WTC11 (cell line): ENCODE measurements at regions not wholly inside any gene's neighbourhood (a gene's known extent, or its start where the extent isn't known, plus 50 kb on each side); places are given as distances from the start of the nearest gene placed in this dataset.

ENCODE experiments used
- ATAC-seq: fragments of 200-7000 bp; cut with Tn5 transposase; 2 replicates; pipeline ENCODE4 v1.10.0; 2021; ENCODE audit warnings: mild to moderate bottlenecking, moderate library complexity
- CTCF ChIA-PET: fragments of 300-600 bp; sonication (Branson Sonifier 250); formaldehyde crosslinking; loops from one replicate; lab custom pipeline; 2021; ENCODE audit warnings: antibody characterized with exemption; lab: Charles Lee
- POLR2A ChIA-PET: fragments of 350-600 bp; sonication (Branson Sonifier 250); formaldehyde crosslinking; loops from one replicate; lab custom pipeline; 2021; ENCODE audit warnings: antibody characterized with exemption; lab: Charles Lee
- DNase-seq: peaks from one replicate; pipeline ENCODE4 v3.0.0; 2021; ENCODE audit warnings: low spot score
- H3K27ac Mint-ChIP-seq: 2 replicates; pipeline ENCODE4 v1.8.0; 2021; ENCODE audit warnings: mixed read lengths
- H3K27me3 Mint-ChIP-seq: 2 replicates; pipeline ENCODE4 v1.8.0; 2021; ENCODE audit warnings: low read depth, mild to moderate bottlenecking, moderate library complexity, mixed read lengths
- H3K36me3 Mint-ChIP-seq: 2 replicates; pipeline ENCODE4 v1.8.0; 2021; ENCODE audit warnings: mixed read lengths
- H3K4me1 Mint-ChIP-seq: 2 replicates; pipeline ENCODE4 v1.8.0; 2022; ENCODE audit warnings: mixed read lengths
- H3K4me3 Mint-ChIP-seq: 2 replicates; pipeline ENCODE4 v1.8.0; 2021; ENCODE audit warnings: mild to moderate bottlenecking, moderate library complexity, mixed read lengths
- H3K9me3 Mint-ChIP-seq: 2 replicates; pipeline ENCODE4 v1.8.0; 2021; ENCODE audit warnings: mixed read lengths
- ESRRA ChIP-seq: sonication (generic); formaldehyde crosslinking; IDR thresholded peaks from 2 replicates; pipeline ENCODE4 v1.8.1; 2022; ENCODE audit warnings: mild to moderate bottlenecking, missing genetic modification reagents, borderline replicate concordance
- FOXK1 ChIP-seq: sonication (generic); formaldehyde crosslinking; IDR thresholded peaks from 2 replicates; pipeline ENCODE4 v1.8.0; 2022; ENCODE audit warnings: mild to moderate bottlenecking, moderate library complexity, missing genetic modification reagents
- FOXP1 ChIP-seq: sonication (generic); formaldehyde crosslinking; IDR thresholded peaks from 2 replicates; pipeline ENCODE4 v1.8.0; 2022; ENCODE audit warnings: missing genetic modification reagents, mild to moderate bottlenecking, moderate library complexity, borderline replicate concordance
- GABPB1 ChIP-seq: sonication (generic); formaldehyde crosslinking; IDR thresholded peaks from 2 replicates; pipeline ENCODE4 v1.8.1; 2023; ENCODE audit warnings: mild to moderate bottlenecking, missing genetic modification reagents
- JAZF1 ChIP-seq: fragments of 250-450 bp; sonication (Bioruptor Pico); IDR thresholded peaks from 2 replicates; pipeline ENCODE4 v1.9.0; 2021; ENCODE audit warnings: moderate library complexity, mild to moderate bottlenecking, inconsistent platforms
- JUN ChIP-seq: sonication (generic); formaldehyde crosslinking; IDR thresholded peaks from 2 replicates; pipeline ENCODE4 v1.8.0; 2023; ENCODE audit warnings: mild to moderate bottlenecking, missing genetic modification reagents
- MXD4 ChIP-seq: fragments of 250-450 bp; sonication (Bioruptor Pico); IDR thresholded peaks from 2 replicates; pipeline ENCODE4 v1.8.0; 2021; ENCODE audit warnings: mild to moderate bottlenecking, moderate library complexity, borderline replicate concordance
- NFATC4 ChIP-seq: fragments of 250-450 bp; sonication (Bioruptor Pico); IDR thresholded peaks from 2 replicates; pipeline ENCODE4 v1.9.0; 2021; ENCODE audit warnings: mild to moderate bottlenecking
- NR1H2 ChIP-seq: sonication (generic); formaldehyde crosslinking; IDR thresholded peaks from 2 replicates; pipeline ENCODE4 v1.9.0; 2021; ENCODE audit warnings: mild to moderate bottlenecking, moderate library complexity, missing genetic modification reagents
- NR3C1 ChIP-seq: sonication (generic); formaldehyde crosslinking; conservative IDR thresholded peaks from 2 replicates; pipeline ENCODE4 v1.8.1; 2023; ENCODE audit warnings: low read depth, mild to moderate bottlenecking, missing genetic modification reagents
- SMAD4 ChIP-seq: sonication (generic); formaldehyde crosslinking; IDR thresholded peaks from 2 replicates; pipeline ENCODE4 v1.8.0; 2022; ENCODE audit warnings: mild to moderate bottlenecking, missing genetic modification reagents
- SOX15 ChIP-seq: fragments of 250-450 bp; sonication (Bioruptor Pico); IDR thresholded peaks from 2 replicates; pipeline ENCODE4 v1.9.0; 2021; ENCODE audit warnings: mild to moderate bottlenecking
- SP1 ChIP-seq: sonication (generic); formaldehyde crosslinking; conservative IDR thresholded peaks from 2 replicates; pipeline ENCODE4 v1.8.1; 2022; ENCODE audit warnings: missing genetic modification reagents
- TEAD1 ChIP-seq: sonication (generic); formaldehyde crosslinking; IDR thresholded peaks from 2 replicates; pipeline ENCODE4 v1.8.0; 2022; ENCODE audit warnings: mild to moderate bottlenecking, missing genetic modification reagents
- TP53 ChIP-seq: sonication (generic); formaldehyde crosslinking; IDR thresholded peaks from 2 replicates; pipeline ENCODE4 v1.8.1; 2023; ENCODE audit warnings: mild to moderate bottlenecking, missing genetic modification reagents
- ZNF138 ChIP-seq: sonication (generic); formaldehyde crosslinking; conservative IDR thresholded peaks from 2 replicates; pipeline ENCODE4 v1.8.1; 2022; ENCODE audit warnings: mild to moderate bottlenecking, moderate library complexity, missing genetic modification reagents
- ZNF317 ChIP-seq: sonication (generic); formaldehyde crosslinking; IDR thresholded peaks from 2 replicates; pipeline ENCODE4 v1.8.1; 2023; ENCODE audit warnings: low read depth, mild to moderate bottlenecking, moderate library complexity, missing genetic modification reagents, borderline replicate concordance
- ZNF396 ChIP-seq: fragments of 250-450 bp; sonication (Bioruptor Pico); IDR thresholded peaks from 2 replicates; pipeline ENCODE4 v1.8.0; 2021; ENCODE audit warnings: mild to moderate bottlenecking, moderate library complexity, borderline replicate concordance
- ZNF671 ChIP-seq: fragments of 250-450 bp; sonication (Bioruptor Pico); IDR thresholded peaks from 2 replicates; pipeline ENCODE4 v1.8.0; 2021; ENCODE audit warnings: mild to moderate bottlenecking
- TF ChIP-seq, protein P1 (sequence below): fragments of 250-450 bp; sonication (Bioruptor Pico); IDR thresholded peaks from 2 replicates; pipeline ENCODE4 v1.9.0; 2021; ENCODE audit warnings: mild to moderate bottlenecking
- TF ChIP-seq, protein P2 (sequence below): sonication (generic); formaldehyde crosslinking; IDR thresholded peaks from 2 replicates; pipeline ENCODE4 v1.8.1; 2023; ENCODE audit warnings: mild to moderate bottlenecking, missing genetic modification reagents, moderate library complexity
- TF ChIP-seq, protein P3 (sequence below): sonication (generic); formaldehyde crosslinking; IDR thresholded peaks from 2 replicates; pipeline ENCODE4 v1.8.1; 2023; ENCODE audit warnings: mild to moderate bottlenecking, missing genetic modification reagents, moderate library complexity
- TF ChIP-seq, protein P4 (sequence below): fragments of 200-600 bp; IDR thresholded peaks from 2 replicates; pipeline ENCODE4 v1.8.0; 2022; ENCODE audit warnings: antibody characterized with exemption
- TF ChIP-seq, protein P5 (sequence below): fragments of 250-450 bp; sonication (Bioruptor Pico); IDR thresholded peaks from 2 replicates; pipeline ENCODE4 v2.1.2; 2022; ENCODE audit warnings: mild to moderate bottlenecking, moderate library complexity
- TF ChIP-seq, protein P6 (sequence below): sonication (generic); formaldehyde crosslinking; IDR thresholded peaks from 2 replicates; pipeline ENCODE4 v1.8.0; 2022; ENCODE audit warnings: mild to moderate bottlenecking, missing genetic modification reagents
- TF ChIP-seq, protein P7 (sequence below): sonication (generic); formaldehyde crosslinking; conservative IDR thresholded peaks from 2 replicates; pipeline ENCODE4 v1.8.1; 2023; ENCODE audit warnings: mild to moderate bottlenecking, low read depth, missing genetic modification reagents, moderate library complexity

DNA sequence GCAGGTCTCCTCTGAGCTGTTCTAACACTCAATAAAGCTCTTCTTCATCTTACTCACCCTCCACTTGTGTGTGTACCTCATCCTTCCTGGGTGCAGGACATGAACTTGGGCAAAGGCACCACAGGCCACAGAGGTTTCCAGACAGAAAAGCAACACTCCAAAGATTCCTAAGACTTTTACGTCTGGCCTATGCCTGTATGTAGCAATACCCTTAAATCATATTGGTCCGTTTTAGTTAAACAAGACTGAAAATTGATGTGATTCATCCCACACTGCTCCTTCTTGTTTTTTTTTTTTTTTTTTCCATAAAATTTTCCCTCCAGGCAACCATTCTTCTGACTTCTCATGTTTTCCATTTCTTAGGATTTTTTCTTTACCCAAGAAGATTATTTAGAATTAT lies 404.3 kb downstream of the PID1 start (continued):
- TF ChIP-seq, protein P1, sequence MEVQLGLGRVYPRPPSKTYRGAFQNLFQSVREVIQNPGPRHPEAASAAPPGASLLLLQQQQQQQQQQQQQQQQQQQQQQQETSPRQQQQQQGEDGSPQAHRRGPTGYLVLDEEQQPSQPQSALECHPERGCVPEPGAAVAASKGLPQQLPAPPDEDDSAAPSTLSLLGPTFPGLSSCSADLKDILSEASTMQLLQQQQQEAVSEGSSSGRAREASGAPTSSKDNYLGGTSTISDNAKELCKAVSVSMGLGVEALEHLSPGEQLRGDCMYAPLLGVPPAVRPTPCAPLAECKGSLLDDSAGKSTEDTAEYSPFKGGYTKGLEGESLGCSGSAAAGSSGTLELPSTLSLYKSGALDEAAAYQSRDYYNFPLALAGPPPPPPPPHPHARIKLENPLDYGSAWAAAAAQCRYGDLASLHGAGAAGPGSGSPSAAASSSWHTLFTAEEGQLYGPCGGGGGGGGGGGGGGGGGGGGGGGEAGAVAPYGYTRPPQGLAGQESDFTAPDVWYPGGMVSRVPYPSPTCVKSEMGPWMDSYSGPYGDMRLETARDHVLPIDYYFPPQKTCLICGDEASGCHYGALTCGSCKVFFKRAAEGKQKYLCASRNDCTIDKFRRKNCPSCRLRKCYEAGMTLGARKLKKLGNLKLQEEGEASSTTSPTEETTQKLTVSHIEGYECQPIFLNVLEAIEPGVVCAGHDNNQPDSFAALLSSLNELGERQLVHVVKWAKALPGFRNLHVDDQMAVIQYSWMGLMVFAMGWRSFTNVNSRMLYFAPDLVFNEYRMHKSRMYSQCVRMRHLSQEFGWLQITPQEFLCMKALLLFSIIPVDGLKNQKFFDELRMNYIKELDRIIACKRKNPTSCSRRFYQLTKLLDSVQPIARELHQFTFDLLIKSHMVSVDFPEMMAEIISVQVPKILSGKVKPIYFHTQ (CRISPR knock-in tag): no peak
- TF ChIP-seq JAZF1 (CRISPR knock-in tag): no peak
- no peak for TF ChIP-seq SOX15 (CRISPR knock-in tag)
- TF ChIP-seq SMAD4: no peak
- no peak for TF ChIP-seq ZNF317 (CRISPR knock-in tag)
- TF ChIP-seq, protein P2, sequence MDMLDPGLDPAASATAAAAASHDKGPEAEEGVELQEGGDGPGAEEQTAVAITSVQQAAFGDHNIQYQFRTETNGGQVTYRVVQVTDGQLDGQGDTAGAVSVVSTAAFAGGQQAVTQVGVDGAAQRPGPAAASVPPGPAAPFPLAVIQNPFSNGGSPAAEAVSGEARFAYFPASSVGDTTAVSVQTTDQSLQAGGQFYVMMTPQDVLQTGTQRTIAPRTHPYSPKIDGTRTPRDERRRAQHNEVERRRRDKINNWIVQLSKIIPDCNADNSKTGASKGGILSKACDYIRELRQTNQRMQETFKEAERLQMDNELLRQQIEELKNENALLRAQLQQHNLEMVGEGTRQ (CRISPR knock-in tag): no peak
- TF ChIP-seq GABPB1: no peak
- no peak for TF ChIP-seq NR3C1 (CRISPR knock-in tag)

DNA sequence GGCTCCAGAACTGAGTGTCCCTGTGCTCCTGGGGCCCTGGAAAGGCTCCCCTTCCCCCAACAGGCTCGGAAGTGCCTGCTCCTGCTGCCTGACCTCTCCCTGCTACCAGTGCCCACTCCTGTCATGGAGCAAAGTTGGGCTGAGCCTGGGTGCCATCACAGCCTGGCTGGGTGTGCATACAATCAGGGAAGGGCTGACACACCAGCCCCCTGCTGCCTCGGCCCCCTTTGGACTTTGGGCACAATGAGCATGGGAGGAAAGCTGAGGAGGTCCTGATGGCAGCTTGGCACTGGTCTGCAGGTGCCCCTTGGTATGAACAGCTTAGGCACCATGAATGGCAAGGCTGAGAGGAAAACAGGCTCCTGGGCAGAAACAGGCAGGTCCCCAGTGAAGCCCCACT lies 405.0 kb downstream of the PID1 start:
- POLR2A ChIA-PET: no interaction called here
- no peak for DNase-seq
- no peaks in the 10 kb centered on the region for H3K27me3 Mint-ChIP-seq
- no peak overlapping the region for H3K4me3 Mint-ChIP-seq
- TF ChIP-seq FOXK1 (CRISPR knock-in tag) (no peak), NFATC4 (CRISPR knock-in tag) (no peak), NR1H2 (CRISPR knock-in tag) (no peak), TP53 (CRISPR knock-in tag) (no peak), ESRRA (no peak), SP1 (CRISPR knock-in tag) (no peak), GABPB1 (no peak), ZNF138 (CRISPR knock-in tag) (no peak), JUN (no peak), ZNF396 (no peak), TEAD1 (CRISPR knock-in tag) (no peak), MXD4 (CRISPR knock-in tag) (no peak), FOXP1 (CRISPR knock-in tag) (no peak), ZNF671 (no peak)
- TF ChIP-seq, protein P3, sequence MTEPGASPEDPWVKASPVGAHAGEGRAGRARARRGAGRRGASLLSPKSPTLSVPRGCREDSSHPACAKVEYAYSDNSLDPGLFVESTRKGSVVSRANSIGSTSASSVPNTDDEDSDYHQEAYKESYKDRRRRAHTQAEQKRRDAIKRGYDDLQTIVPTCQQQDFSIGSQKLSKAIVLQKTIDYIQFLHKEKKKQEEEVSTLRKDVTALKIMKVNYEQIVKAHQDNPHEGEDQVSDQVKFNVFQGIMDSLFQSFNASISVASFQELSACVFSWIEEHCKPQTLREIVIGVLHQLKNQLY (CRISPR knock-in tag): no peak
- TF ChIP-seq, protein P4, sequence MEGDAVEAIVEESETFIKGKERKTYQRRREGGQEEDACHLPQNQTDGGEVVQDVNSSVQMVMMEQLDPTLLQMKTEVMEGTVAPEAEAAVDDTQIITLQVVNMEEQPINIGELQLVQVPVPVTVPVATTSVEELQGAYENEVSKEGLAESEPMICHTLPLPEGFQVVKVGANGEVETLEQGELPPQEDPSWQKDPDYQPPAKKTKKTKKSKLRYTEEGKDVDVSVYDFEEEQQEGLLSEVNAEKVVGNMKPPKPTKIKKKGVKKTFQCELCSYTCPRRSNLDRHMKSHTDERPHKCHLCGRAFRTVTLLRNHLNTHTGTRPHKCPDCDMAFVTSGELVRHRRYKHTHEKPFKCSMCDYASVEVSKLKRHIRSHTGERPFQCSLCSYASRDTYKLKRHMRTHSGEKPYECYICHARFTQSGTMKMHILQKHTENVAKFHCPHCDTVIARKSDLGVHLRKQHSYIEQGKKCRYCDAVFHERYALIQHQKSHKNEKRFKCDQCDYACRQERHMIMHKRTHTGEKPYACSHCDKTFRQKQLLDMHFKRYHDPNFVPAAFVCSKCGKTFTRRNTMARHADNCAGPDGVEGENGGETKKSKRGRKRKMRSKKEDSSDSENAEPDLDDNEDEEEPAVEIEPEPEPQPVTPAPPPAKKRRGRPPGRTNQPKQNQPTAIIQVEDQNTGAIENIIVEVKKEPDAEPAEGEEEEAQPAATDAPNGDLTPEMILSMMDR: no peak
- TF ChIP-seq, protein P5, sequence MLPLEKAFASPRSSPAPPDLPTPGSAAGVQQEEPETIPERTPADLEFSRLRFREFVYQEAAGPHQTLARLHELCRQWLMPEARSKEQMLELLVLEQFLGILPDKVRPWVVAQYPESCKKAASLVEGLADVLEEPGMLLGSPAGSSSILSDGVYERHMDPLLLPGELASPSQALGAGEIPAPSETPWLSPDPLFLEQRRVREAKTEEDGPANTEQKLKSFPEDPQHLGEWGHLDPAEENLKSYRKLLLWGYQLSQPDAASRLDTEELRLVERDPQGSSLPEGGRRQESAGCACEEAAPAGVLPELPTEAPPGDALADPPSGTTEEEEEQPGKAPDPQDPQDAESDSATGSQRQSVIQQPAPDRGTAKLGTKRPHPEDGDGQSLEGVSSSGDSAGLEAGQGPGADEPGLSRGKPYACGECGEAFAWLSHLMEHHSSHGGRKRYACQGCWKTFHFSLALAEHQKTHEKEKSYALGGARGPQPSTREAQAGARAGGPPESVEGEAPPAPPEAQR (CRISPR knock-in tag): no peak
- TF ChIP-seq, protein P6, sequence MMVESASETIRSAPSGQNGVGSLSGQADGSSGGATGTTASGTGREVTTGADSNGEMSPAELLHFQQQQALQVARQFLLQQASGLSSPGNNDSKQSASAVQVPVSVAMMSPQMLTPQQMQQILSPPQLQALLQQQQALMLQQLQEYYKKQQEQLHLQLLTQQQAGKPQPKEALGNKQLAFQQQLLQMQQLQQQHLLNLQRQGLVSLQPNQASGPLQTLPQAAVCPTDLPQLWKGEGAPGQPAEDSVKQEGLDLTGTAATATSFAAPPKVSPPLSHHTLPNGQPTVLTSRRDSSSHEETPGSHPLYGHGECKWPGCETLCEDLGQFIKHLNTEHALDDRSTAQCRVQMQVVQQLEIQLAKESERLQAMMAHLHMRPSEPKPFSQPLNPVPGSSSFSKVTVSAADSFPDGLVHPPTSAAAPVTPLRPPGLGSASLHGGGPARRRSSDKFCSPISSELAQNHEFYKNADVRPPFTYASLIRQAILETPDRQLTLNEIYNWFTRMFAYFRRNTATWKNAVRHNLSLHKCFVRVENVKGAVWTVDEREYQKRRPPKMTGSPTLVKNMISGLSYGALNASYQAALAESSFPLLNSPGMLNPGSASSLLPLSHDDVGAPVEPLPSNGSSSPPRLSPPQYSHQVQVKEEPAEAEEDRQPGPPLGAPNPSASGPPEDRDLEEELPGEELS (CRISPR knock-in tag): no peak
- TF ChIP-seq, protein P7, sequence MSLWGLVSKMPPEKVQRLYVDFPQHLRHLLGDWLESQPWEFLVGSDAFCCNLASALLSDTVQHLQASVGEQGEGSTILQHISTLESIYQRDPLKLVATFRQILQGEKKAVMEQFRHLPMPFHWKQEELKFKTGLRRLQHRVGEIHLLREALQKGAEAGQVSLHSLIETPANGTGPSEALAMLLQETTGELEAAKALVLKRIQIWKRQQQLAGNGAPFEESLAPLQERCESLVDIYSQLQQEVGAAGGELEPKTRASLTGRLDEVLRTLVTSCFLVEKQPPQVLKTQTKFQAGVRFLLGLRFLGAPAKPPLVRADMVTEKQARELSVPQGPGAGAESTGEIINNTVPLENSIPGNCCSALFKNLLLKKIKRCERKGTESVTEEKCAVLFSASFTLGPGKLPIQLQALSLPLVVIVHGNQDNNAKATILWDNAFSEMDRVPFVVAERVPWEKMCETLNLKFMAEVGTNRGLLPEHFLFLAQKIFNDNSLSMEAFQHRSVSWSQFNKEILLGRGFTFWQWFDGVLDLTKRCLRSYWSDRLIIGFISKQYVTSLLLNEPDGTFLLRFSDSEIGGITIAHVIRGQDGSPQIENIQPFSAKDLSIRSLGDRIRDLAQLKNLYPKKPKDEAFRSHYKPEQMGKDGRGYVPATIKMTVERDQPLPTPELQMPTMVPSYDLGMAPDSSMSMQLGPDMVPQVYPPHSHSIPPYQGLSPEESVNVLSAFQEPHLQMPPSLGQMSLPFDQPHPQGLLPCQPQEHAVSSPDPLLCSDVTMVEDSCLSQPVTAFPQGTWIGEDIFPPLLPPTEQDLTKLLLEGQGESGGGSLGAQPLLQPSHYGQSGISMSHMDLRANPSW (CRISPR knock-in tag): no peak
- H3K4me1 Mint-ChIP-seq: peaks cover 13% of the 10 kb centered on the region
- no peak overlapping the region for H3K27ac Mint-ChIP-seq
- no peak for ATAC-seq
- CTCF ChIA-PET: no interaction called here
- peaks cover 6% of the 10 kb centered on the region for H3K36me3 Mint-ChIP-seq
- H3K9me3 Mint-ChIP-seq: peaks cover 11% of the 10 kb centered on the region
